Left lung (tissue), 4 donors: ENCODE measurements at regions not wholly inside any gene's neighbourhood (a gene's known extent, or its start where the extent isn't known, plus 50 kb on each side); places are given as distances from the start of the nearest gene placed in this dataset.
"Not testable (repeated sequence)": the region's sequence is repeated elsewhere in the genome, so short reads cannot be mapped to it uniquely, and the experiment has no call there.

Source experiments
- ATAC-seq: fragments of 200-7000 bp; cut with Tn5 transposase; one replicate; pipeline ENCODE4 v1.9.1; 2020; ENCODE audit warnings: moderate library complexity
- DNase-seq, 4 donors: peaks; one replicate each; pipeline ENCODE4 v3.0.0-alpha.2; 2013 to 2020
- H3K27ac ChIP-seq, 2 donors: fragments of 200-600 bp; sonication (generic) in 1 of 2; one replicate each; pipeline versions ENCODE4 v1.5.0 to v1.8.0; 2020 to 2021
- H3K27me3 ChIP-seq, 2 donors: fragments of 200-600 bp; sonication (generic) in 1 of 2; one replicate each; pipeline versions ENCODE4 v1.5.0 to v1.8.0; 2020 to 2021
- H3K36me3 ChIP-seq, 2 donors: fragments of 200-600 bp; sonication (generic) in 1 of 2; one replicate each; pipeline versions ENCODE4 v1.5.0 to v1.8.0; 2020 to 2021
- H3K4me1 ChIP-seq, 2 donors: fragments of 200-600 bp; one replicate each; pipeline ENCODE4 v1.8.0; 2021
- H3K4me3 ChIP-seq, 2 donors: fragments of 200-600 bp; sonication (generic) in 1 of 2; one replicate each; pipeline versions ENCODE4 v1.5.0 to v1.8.0; 2020 to 2021; ENCODE audit warnings: mild to moderate bottlenecking in 1 of 2
- H3K9me3 ChIP-seq, 2 donors: fragments of 200-600 bp; sonication (generic) in 1 of 2; one replicate each; pipeline versions ENCODE4 v1.5.0 to v1.8.0; 2020 to 2021
- CTCF ChIP-seq, 2 donors: fragments of 200-600 bp; sonication (generic) in 1 of 2; IDR thresholded peaks; one replicate each; pipeline versions ENCODE4 v1.5.0 to v1.8.0; 2021; ENCODE audit warnings: antibody characterized with exemption in 2 of 2
- intact Hi-C, 2 donors: fragments of 100-400 bp; cut with DNase I; formaldehyde crosslinking; loops; one replicate each; pipeline versions ENCODE4 v1.11.2 to v1.14.2; 2022
- donor health status: DM: no; HTN: yes; CAD: no.
- donor health status: DM: no; HTN: no; CAD: no.

GRCh38 chr5:157944938-157945337, 86.0 kb upstream of the CLINT1 start:
- intact Hi-C loops: no loop called here
- H3K36me3 ChIP-seq: no peaks in the 10 kb centered on the region
- H3K27ac ChIP-seq: no peak overlapping the region
- no peak for TF ChIP-seq CTCF (IDR thresholded peaks at IDR 0.05)
- no peak for ATAC-seq
- no peak overlapping the region for H3K4me3 ChIP-seq
- no peak for DNase-seq
- peaks cover 0 to 5% of the 10 kb centered on the region in 2 donors for H3K4me1 ChIP-seq
- H3K27me3 ChIP-seq: no peaks in the 10 kb centered on the region
- no peaks in the 10 kb centered on the region for H3K9me3 ChIP-seq

- Histone ChIP-seq H3K27ac (no peak overlapping the region), H3K9me3 (no peaks in the 10 kb centered on the region), H3K4me1 (peaks cover 0 to 5% of the 10 kb centered on the region in 2 donors), H3K36me3 (no peaks in the 10 kb centered on the region), H3K4me3 (no peak overlapping the region), H3K27me3 (no peaks in the 10 kb centered on the region)
- TF ChIP-seq CTCF (IDR thresholded peaks at IDR 0.05): no peak
- intact Hi-C loops: no loop called here
- ATAC-seq (no peak), DNase-seq (no peak)
Measured at GRCh38 chr5:157944077-157944633, 85.2 kb upstream of the CLINT1 start.

GRCh38 chr5:157942595-157942994, 83.7 kb upstream of the CLINT1 start:
- Histone ChIP-seq H3K9me3 (no peaks in the 10 kb centered on the region), H3K4me3 (no peak overlapping the region), H3K36me3 (no peaks in the 10 kb centered on the region), H3K27ac (no peak overlapping the region), H3K27me3 (no peaks in the 10 kb centered on the region), H3K4me1 (no peaks in the 10 kb centered on the region)
- no peak for TF ChIP-seq CTCF (IDR thresholded peaks at IDR 0.05)
- intact Hi-C loops: no loop called here
- DNase-seq (no peak), ATAC-seq (no peak)

- ATAC-seq (no peak), DNase-seq (no peak)
- TF ChIP-seq CTCF (IDR thresholded peaks at IDR 0.05): no peak
- H3K4me3 ChIP-seq: no peak overlapping the region
- no peaks in the 10 kb centered on the region for H3K27me3 ChIP-seq
- no peak overlapping the region for H3K27ac ChIP-seq
- no peaks in the 10 kb centered on the region for H3K36me3 ChIP-seq
- H3K9me3 ChIP-seq: no peaks in the 10 kb centered on the region
- intact Hi-C loops: no loop called here
- no peaks in the 10 kb centered on the region for H3K4me1 ChIP-seq
Measured at GRCh38 chr5:157941616-157942015, 82.7 kb upstream of the CLINT1 start.

GRCh38 chr5:157938101-157938500, 79.2 kb upstream of the CLINT1 start:
- H3K27me3 ChIP-seq, H3K36me3 ChIP-seq, H3K4me1 ChIP-seq, H3K4me3 ChIP-seq, intact Hi-C loops, H3K27ac ChIP-seq, DNase-seq, H3K9me3 ChIP-seq, ATAC-seq: not testable (repeated sequence)

GRCh38 chr5:157936776-157937501, 78.0 kb upstream of the CLINT1 start:
- H3K9me3 ChIP-seq, H3K36me3 ChIP-seq, ATAC-seq, DNase-seq, H3K27ac ChIP-seq, H3K4me1 ChIP-seq, intact Hi-C loops, H3K27me3 ChIP-seq, H3K4me3 ChIP-seq: not testable (repeated sequence)
